ENCODE measurements at regions not wholly inside any gene's neighbourhood (a gene's known extent, or its start where the extent isn't known, plus 50 kb on each side); places are given as distances from the start of the nearest gene placed in this dataset.

GRCh38 chr2:43171789-43172188, 54.6 kb downstream of the ZFP36L2 start:
- no peak for DNase-seq (ENCODE audit: extremely low read depth, low read depth, low spot score)

- no peak for DNase-seq (ENCODE audit: extremely low read depth, low read depth, low spot score)
Measured at GRCh38 chr2:43170405-43171105, 55.9 kb downstream of the ZFP36L2 start.

GRCh38 chr2:43169987-43170386, 56.4 kb downstream of the ZFP36L2 start:
- DNase-seq (ENCODE audit: extremely low read depth, low read depth, low spot score) = no peak

- DNase-seq (ENCODE audit: extremely low read depth, low read depth, low spot score) = no peak
Measured at GRCh38 chr2:43169099-43169945, 57.1 kb downstream of the ZFP36L2 start.

GRCh38 chr2:43168016-43168369, 58.4 kb downstream of the ZFP36L2 start:
- DNase-seq (ENCODE audit: extremely low read depth, low read depth, low spot score) = no peak

GRCh38 chr2:43165378-43166069, 60.9 kb downstream of the ZFP36L2 start:
- DNase-seq (ENCODE audit: extremely low read depth, low read depth, low spot score) = no peak

- no peak for DNase-seq (ENCODE audit: extremely low read depth, low read depth, low spot score)
Measured at GRCh38 chr2:43164686-43165085, 61.7 kb downstream of the ZFP36L2 start.

- no peak for DNase-seq (ENCODE audit: extremely low read depth, low read depth, low spot score)
Measured at GRCh38 chr2:43163584-43164270, 62.7 kb downstream of the ZFP36L2 start.

- DNase-seq (ENCODE audit: extremely low read depth, low read depth, low spot score) = no peak
Measured at GRCh38 chr2:43162511-43162776, 64.0 kb downstream of the ZFP36L2 start.

GRCh38 chr2:43161650-43162510, 64.5 kb downstream of the ZFP36L2 start:
- DNase-seq (ENCODE audit: extremely low read depth, low read depth, low spot score) = no peak

- DNase-seq (ENCODE audit: extremely low read depth, low read depth, low spot score) = no peak
Measured at GRCh38 chr2:43160778-43161177, 65.6 kb downstream of the ZFP36L2 start.

- no peak for DNase-seq (ENCODE audit: extremely low read depth, low read depth, low spot score)
Measured at GRCh38 chr2:43159797-43160196, 66.6 kb downstream of the ZFP36L2 start.

GRCh38 chr2:43158259-43158880, 68.0 kb downstream of the ZFP36L2 start:
- no peak for DNase-seq (ENCODE audit: extremely low read depth, low read depth, low spot score)

- no peak for DNase-seq (ENCODE audit: extremely low read depth, low read depth, low spot score)
Measured at GRCh38 chr2:43157506-43158246, 68.7 kb downstream of the ZFP36L2 start.

GRCh38 chr2:43155851-43156411, 70.5 kb downstream of the ZFP36L2 start:
- DNase-seq (ENCODE audit: extremely low read depth, low read depth, low spot score) = no peak

- DNase-seq (ENCODE audit: extremely low read depth, low read depth, low spot score) = no peak
Measured at GRCh38 chr2:43154685-43155084, 71.7 kb downstream of the ZFP36L2 start.

GRCh38 chr2:43152741-43153647, 73.4 kb downstream of the ZFP36L2 start:
- DNase-seq (ENCODE audit: extremely low read depth, low read depth, low spot score) = no peak

GRCh38 chr2:43152186-43152585, 74.2 kb downstream of the ZFP36L2 start:
- DNase-seq (ENCODE audit: extremely low read depth, low read depth, low spot score) = no peak
